8988T (cell line): ENCODE measurements at regions not wholly inside any gene's neighbourhood (a gene's known extent, or its start where the extent isn't known, plus 50 kb on each side); places are given as distances from the start of the nearest gene placed in this dataset.
"Not testable (repeated sequence)": the region's sequence is repeated elsewhere in the genome, so short reads cannot be mapped to it uniquely, and the experiment has no call there.

Experiments
- DNase-seq: peaks from one replicate; pipeline ENCODE4 v3.0.0; 2011

GRCh38 chr13:72657379-72657778 is 70.0 kb downstream of the MZT1 start:
- DNase-seq = no peak

GRCh38 chr13:72656357-72656756 is 71.1 kb downstream of the MZT1 start:
- no peak for DNase-seq

- no peak for DNase-seq
Observed at GRCh38 chr13:72653506-72653905, 73.9 kb downstream of the MZT1 start.

GRCh38 chr13:72652681-72653080 is 74.7 kb downstream of the MZT1 start:
- DNase-seq = no peak

- DNase-seq = no peak
Observed at GRCh38 chr13:72651144-72651543, 76.3 kb downstream of the MZT1 start.

DNA sequence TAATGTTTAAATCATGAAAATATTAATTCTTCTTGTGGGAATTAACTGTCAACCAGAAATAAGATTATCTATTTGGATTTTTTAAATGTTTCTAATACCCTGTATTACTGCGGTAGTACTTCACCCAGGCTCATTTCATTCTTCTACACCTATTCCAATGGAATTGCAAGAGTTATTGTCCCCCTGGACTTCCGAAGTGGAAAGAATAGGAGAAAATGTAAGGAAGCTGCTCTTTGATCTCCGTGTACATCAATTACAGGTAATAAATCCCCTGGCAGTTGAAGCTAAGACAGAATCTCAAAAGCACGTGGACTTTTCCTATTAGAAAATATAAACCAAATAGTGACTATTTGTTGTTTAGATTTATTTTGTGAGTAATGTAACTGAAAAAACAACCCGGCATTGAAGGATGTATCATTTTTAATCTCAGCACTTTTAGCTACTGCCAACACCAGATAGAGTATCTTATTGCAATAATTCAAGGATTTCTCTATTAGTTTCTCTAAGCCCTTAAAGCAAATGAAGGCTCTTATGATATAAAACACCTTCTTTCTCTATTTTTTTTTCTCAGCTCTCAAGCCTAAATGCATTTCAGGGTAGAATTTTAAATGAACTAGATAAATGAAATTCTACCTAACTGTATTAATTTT is 77.3 kb downstream of the MZT1 start:
- no peak for DNase-seq

DNA sequence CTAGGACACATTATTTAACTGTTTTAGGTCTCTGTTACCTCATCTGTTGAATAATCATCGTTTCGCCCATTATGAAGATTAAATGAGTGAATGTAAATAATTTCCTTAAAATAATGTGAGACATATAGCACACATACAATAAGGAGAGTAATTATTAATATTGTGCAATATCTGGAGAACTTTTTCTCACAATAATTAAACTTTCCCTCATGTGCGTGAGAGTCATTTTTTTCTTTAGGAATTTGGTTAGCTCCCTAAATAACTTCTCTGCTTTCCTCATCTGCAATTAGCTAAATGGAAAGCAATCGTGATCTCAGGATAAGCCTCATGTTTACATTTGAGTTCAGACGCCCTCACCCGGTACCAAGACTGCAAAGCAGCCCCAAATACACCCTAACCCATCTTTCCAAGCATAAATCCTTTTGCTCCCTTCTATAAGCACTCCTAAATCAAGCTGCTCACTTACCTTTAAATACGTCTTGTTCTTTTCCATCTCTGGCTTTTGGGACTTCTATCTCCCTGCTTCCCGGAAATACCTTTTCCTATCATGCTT is 78.8 kb downstream of the MZT1 start:
- no peak for DNase-seq

- no peak for DNase-seq
Observed at GRCh38 chr13:72647422-72647821, 80.0 kb downstream of the MZT1 start.

- no peak for DNase-seq
Observed at GRCh38 chr13:72645521-72645920, 81.9 kb downstream of the MZT1 start.

DNA sequence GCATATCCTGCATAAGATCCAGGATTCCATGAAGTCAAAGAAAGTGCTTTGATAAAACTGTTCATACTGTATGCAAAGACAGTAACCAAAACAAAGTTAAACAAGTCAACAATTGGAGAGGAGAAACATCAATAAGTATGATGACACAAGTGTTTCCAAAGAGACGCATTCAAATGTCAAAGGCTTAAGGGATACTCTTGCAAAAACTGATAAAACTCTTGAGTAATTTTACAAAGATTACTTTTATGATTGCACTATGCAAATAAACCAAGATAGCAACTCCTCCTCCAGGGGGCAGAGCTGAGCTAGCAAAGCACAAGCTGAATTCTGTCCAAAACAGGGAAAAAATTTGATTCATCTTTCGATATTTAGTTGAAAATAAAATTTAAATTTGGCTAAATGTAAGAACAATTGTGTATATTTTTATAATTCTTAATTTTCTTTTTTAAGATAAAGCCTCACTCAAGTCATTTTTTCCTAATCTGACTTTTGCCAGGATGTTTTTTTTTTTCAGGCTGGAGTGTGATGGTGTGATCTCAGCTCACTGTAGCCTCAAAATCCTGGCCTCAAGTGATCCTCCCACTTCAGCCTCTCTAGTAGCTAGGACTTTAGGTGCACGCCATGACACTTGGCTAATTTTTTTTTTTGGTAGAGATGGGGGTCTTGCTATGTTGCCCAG is 84.0 kb downstream of the MZT1 start:
- DNase-seq = no peak

DNA sequence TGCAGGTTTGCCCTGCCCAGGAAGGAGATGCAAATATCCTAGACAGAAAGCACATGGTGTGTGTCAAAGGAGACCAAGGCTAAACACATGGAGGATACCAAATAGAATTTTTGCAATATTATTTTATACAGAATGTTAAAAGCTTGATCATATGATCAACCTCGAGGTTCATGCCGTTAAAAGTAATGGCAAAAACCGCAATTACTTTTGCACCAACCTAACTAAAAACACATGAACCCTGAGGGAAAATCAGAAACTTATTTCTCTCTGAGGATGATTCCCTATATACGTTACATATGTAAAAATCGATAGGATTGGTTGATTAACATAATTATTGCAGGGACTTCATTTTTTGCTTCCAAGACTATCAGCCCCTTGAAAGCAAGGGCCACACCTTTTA is 88.1 kb downstream of the MZT1 start:
- DNase-seq = no peak

DNA sequence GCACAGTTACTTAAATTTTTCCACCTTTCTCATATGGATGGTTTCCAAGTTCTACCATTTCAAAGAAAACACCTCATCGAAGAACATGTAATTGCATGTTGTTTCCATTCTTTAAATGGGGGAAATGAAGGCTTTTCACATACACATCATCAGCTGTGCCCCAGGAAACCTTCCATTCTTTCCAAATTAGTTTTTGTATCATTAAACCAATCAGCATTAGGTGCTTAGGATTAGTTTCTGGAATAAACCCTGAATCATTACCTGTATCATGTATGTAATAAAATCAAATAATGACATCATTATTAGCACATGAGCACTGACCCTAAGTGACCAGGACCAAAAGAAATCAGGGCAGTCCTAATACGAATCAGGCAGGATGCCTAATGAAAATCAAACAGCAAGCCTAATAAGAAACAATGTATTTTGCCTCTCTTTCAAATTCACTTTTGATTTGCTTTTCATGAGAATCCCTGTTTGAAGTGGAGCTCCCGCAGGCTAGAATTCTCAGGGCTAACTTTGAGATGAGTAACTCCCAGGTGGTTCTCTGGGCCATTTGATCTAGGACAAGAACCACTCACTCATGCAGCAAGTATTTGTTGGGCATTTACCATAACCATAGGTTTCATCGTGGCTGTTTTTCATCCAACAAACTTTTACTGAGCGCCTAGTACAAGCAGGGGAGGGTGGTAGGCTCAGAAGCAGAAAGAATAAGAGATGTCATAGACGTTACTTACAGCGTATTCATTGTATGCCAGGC is 89.2 kb downstream of the MZT1 start:
- DNase-seq = no peak

GRCh38 chr13:72637561-72637960 is 89.9 kb downstream of the MZT1 start:
- DNase-seq = no peak

- DNase-seq = no peak
Observed at GRCh38 chr13:72634859-72635258, 92.6 kb downstream of the MZT1 start.

GRCh38 chr13:72622546-72622945 is 104.9 kb downstream of the MZT1 start:
- DNase-seq = no peak

GRCh38 chr13:72620874-72621273 is 106.6 kb downstream of the MZT1 start:
- DNase-seq = no peak

- DNase-seq = no peak
Observed at GRCh38 chr13:72617951-72618350, 109.5 kb downstream of the MZT1 start.

DNA sequence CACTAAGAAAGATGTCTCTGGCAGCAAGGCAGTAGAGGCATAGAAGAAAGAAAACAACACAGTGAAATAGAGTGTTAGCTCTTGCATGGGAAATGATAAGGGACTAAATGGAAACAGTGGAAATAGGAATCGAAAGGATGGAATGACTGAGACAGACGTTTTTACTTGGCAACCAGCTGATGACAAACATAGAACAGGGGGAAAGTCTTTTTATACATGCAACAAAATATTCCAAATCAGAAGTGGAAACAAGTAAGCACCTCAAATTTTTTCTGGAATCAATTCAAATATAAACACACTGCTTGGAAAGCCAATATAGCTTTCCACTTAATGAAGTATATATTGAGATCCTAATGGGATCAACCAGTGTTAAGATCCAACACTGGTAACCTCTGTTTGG is 110.2 kb downstream of the MZT1 start:
- DNase-seq = no peak

GRCh38 chr13:72610251-72610891 is 117.1 kb downstream of the MZT1 start:
- DNase-seq = not testable (repeated sequence)

DNA sequence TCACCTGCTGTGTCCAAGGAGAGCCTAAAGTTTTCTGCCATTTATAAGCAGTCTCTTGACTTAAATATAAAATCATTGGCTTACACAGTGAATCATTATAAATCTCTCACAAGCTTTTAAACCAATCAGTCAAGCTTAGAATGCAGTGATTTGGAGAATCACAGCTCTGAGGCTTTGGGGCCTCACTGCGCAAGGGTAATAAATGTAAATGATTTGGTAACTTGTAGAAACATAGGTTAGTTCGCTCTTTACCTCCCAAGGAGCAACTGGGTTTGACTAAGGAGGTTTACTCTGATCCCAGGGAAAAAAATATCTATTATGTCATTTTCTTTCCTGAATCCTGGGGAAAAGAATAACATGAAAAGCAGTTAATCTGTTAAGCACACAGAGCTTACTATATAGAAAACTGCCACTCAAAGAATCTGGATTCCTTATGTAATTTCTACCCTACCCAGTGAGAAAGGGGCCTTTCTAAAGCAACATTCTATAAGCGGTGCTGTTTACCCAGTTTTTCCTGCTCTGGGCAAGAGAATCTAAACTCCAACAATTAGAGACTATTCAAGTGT is 128.2 kb downstream of the MZT1 start:
- DNase-seq = no peak

DNA sequence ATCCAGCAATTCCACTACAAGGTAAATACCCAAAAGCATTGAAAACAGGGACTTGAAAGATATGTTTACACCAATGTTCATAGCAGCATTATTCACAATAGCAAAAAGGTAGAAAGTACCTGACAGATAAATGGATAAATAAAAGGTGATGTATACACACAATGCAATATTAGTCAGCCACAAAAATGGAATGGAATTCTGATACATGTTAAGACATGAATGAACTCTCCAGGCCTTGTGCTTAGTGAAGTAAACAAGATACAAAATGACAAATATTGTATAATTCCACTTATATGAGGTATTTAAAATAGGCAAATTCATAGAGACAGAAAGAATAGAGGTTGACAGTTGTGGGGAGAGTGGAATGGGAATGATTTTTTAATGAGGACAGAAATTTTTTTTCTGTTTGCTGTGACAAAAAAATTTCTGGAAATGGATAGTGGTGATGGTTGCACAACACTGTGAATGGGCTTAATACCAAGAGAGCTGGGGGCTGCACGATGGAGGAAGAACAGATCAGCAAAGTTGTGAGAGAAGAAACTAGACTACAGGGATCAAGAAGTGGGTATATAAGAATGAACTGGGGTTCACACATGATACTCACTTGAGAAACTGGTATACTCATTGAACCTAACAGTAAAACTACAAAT is 137.2 kb downstream of the MZT1 start:
- DNase-seq = no peak

- no peak for DNase-seq
Observed at GRCh38 chr13:72586518-72586917, 140.9 kb downstream of the MZT1 start.
